Smooth muscle cell of the brain vasculature (primary cell): ENCODE measurements at regions not wholly inside any gene's neighbourhood (a gene's known extent, or its start where the extent isn't known, plus 50 kb on each side); places are given as distances from the start of the nearest gene placed in this dataset.

ENCODE experiments used
- DNase-seq: peaks from one replicate; pipeline ENCODE4 v3.0.0-alpha.2; 2012; ENCODE audit warnings: low read depth, low spot score

DNA sequence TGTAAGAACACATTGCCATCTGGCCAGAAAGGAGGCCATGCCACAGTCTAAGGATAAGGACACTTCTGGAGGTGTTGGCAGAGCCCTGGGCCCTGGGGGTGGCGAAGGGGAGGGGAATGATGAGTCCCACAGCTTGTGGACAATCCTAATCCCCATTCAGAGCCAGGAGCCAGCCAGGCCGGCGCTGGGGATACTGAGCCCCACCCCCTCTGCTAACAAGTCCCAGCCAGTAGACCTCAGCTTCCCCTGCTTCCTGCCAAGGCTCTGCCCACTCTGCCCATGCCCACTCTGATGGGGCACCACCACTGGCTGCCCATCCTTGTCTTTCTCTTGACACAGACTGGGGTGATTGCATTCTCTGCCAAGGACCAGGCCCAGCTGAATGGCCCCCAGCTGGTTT is 71.9 kb downstream of the NAV1 start:
- DNase-seq: no peak

DNA sequence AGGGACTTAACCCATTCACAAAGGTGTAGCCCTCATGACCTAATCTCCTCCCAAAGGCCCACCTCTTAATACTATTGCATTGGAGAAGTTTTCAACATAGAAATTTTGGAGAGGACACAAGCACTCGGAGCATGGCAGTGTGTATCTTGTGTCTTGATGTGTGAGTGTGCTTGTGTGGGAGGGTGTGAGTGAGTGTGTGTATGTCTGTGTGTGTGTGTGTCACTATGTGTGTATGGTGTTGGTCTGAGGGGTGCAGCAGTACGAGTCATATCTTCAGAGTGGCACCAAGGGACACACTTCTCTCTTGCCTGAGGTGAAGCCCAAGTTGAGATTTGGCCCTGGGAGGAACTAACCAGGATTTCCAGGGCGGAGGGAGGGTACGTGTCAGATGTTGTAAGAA is 73.7 kb downstream of the NAV1 start:
- DNase-seq: no peak

DNA sequence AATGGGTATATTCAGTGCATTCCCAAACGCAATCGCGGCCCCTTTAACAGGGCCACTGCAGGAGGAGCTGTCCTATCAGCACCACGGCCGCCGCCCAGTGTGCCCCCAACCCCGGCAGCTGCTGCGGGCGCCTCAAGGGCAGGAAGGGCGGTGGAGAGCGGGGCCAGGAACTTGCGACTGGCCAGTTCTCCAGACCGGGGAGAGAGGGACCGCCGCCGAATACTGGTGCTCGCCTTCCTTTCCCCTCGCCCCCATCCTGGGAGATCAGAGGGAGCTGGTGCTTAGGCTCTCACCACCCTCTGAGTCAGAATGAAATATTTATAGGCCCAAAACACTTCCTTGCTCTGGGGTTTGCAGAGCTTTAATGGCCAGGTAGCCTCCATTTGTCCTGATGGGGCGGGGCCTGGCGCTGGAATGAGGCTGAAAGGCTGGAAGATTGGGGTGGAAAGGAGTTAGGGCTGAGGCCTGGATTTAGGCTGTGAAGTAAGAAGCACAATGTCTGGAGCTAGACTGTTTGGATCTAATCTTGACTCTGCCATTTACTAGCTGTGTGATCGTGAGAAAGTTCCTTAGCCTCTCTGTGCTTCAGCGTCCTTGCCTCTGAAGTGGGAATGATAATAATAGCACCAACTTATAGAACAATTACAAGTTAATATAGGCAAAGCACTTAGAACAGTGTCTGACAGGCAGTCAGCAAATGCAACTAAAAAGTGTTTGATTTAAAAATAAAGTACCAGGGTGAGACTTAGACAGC is 75.5 kb downstream of the NAV1 start:
- no peak for DNase-seq

DNA sequence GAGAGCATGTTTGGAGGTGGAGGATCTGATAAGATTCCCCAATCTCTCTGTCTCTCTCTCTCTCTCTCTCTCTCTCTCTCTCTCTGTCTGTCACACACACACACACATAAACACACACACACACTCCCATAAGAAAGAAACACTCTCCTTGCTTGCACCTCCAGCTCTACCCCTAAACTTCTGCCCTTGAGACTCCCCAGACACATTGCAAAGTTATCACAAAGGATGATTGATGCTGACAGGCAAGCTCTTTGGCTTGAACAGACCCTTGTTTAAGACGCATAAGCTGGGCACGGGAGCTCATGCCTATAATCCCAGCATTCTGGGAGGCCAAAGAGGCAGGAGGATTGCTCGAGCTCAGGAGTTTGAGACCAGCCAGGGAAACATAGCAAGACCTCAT is 78.2 kb downstream of the NAV1 start:
- no peak for DNase-seq

DNA sequence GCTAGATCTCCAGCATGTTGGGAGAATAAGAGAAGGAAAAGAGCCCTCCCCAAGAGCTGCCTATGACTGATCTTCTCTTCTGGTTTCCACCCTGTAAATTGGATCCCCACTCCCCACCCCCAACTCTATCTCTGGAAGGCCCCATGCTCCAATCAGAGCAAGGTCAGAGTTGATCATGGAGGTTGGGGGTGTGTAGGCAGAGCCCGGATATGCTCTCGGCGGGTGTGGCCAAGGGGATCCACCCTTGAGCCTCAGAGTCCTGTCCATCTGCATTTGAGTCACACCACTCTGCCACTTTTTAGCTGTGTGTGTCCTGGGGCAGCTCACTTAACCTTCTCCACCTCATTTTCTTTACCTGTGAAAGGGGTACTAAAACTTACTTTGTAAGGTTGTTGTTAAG is 79.5 kb downstream of the NAV1 start:
- no peak for DNase-seq

DNA sequence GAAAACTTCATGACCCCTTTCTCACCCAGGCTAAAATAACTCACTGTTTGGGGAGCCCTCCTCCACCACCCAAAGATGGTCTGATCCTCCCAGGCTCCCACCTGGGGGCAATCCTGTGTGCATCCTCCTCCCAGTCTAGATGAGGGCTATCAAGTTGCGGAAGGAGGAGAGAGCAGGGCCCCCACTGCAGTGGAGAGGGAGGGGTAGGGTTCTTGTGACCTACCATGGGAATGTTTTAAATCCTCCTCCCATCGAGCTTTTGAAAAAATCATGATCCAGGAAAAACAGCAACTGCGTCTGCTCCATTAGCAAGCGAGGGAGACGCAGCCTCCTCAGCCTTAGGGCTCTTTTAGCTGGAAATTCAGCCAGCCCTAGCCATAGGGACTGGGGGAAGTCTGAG is 80.0 kb downstream of the NAV1 start:
- no peak for DNase-seq

DNA sequence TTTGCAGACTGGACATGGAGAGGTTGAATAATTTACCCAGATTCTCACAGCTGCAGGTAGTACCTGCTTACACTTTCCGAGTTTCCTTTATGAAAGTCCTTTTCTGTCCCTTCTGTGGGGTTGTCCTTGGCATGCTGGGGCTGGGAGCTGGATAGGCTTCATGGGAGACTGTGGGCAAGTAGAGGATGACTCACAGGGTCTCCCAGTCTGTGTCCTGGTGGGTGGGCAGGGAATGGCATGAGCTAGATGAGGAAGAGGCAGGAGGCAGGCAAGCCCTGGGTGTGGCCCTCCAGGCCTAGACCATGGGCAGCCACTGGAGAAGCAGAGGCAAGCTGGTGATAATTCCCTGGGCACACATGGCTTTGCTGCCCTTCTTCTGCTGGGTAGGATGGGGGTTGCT is 80.6 kb downstream of the NAV1 start:
- DNase-seq: no peak

DNA sequence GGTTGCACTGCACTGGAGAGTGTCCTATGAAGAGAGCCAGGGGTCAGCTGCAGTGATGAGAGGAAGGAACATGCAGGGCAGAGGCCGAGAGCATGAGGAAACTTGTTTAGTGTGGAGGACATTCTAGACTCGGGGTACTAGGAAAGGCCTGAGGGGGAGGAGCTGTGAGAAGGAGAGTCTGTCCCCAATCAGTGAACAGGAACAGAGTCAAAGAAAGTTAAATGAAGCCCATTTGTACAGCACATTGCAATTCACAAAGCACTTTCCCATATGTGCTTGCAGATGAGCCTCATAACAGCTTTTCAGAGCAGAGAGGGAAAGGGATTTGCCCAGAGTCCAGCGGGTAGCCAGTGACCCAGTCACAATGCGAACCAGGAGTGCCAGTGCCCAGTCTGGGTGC is 83.4 kb downstream of the NAV1 start:
- no peak for DNase-seq

DNA sequence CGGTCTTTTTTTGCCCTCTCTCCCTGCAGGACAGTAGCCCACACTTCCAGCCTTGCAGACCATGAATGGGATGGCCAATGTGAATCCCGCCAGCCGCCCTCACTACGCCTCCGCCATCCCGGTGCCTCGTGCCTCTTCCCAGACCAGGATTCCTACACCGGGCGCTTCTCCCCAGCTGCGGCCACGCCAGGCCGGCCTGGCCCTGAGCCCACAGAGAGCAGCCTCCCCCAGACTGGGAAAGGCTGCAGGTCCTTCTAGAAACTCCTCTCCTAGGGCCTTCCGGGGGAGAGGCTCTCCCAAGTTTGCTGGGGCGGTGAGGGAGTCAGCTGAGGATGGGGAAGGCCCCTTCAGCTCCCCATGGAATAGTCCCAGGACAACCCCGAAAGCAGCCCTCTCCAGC is 83.9 kb downstream of the NAV1 start:
- DNase-seq: no peak

DNA sequence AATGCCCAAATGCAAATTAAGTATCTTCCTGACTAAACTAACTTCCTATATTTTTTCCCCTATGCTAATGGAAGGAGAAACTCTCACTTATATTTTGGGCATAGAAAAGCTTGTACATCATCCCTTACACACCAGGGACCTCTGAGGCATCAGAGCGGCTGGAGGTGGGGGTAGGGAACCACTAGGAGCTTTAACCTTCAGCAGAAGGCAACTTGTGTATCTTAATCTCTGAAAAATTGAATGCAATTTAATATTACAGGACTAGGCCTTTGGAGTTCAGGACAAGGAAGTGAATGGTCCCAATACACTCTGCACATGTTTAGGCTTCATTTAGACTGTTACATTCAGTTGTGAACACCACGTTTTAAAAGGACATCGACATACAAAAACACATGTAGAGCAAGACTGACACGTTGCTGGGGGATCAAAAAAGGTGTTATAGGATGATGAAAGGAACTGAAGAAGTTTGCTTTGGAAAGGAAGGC is 85.9 kb downstream of the NAV1 start:
- DNase-seq: no peak

DNA sequence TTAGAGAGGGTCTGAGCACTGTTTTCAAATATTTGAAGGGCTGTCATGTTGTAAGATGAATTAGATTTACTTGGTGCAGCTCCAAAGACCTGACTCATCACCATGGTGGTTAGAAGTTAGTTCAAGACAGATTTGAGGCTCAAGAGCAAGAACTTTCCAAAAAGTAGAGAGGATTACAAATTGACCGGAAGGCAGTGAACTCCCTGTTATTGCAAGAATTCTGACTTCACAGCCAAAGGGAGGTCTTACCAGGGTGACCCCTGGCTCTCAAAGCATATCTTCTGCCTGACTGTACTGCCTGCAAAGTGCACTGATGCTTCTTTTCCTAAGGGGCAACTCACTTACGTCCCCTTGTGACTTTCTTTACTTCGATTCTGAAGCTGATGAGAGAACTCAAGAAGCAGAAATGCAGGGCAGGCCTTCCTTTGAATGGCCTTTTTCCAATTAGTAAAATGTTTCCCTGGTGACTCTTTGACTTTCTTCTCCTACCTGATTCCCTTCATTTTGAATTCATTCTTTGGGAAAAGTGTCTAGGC is 86.4 kb downstream of the NAV1 start:
- DNase-seq: no peak

DNA sequence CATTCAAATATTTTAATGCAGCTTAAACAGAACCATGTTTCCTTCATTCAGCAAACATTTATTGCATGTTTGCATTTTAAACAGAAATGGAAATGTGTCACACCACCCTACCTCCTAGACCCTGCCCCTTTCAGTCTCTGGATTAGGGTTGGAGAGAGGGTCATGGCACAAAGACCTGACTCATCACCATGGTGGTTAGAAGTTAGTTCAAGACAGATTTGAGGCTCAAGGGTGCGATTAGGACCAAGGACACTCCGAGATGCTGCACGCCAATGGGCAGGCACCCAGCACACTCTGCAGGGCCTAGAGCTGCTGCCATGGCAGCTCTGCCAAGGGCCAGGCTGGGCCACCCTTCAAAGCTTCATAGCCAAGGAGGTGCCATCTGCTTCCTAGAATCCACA is 86.9 kb downstream of the NAV1 start:
- DNase-seq: no peak

DNA sequence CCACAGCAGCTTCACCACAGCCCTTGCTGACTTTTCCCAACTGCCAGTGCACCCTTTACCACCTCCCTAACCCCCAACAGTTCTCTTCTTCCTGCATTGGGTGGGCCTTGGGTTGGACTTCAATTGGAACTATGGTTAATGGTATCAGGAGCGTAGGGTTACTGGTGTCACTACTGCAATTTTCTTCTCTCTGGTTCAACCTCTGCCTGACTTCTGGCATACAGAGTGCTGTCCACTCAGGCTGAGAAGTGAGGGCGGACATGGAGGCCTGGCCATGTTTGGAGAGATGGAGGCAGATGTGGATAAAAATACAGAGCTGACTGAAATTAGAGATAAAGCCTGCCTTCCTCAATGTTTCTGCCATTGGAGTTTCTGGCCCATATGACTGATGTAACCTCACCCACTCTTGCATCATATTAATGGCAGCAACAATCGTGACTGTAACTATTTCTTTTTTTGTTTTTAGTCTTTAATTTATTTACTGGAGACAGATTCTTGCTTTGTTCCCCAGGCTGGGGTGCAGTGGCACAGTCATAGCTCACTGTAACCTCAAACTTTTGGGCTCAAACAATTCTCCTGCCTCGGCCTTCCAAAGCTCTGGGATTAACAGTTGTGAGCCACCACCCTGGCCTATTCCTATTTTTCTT is 87.8 kb downstream of the NAV1 start:
- no peak for DNase-seq

DNA sequence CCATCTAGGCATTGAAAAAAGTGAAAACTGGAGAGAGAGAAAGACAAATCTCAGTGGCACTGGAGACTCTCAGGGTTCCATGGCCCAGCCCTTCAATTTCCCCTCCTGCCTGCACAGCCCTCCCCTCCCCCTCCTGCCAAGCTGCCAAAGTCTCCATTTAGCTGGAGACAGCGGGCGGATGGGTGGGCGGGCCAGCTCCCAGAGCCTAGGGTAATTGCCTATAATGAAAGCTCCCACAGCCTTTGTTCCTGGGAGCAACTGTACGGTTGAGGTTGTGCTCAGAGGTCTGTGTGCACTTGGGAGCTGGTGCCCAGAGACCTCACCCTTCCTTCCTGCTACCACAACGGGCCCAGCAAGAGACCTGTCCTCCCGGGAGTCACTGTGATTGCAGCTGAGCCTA is 89.6 kb downstream of the NAV1 start:
- DNase-seq: no peak

DNA sequence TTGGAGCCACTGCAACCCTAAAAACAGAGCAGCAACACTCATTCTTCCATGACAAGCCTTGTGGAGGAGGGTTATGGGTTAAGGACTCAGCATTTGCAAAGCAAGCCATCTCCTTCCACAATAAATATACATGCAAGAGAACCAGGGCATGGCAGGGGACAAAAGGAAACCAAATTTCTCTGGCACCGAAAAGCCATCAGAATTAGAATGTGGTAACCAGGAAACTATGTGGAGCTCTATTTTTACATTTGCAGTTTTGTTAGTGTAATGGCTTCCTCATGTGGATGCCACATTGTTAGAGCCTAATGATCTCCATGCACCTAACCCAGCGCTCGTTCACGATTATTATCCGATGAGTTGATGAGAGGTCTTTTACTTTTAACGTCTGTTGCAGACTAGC is 91.7 kb downstream of the NAV1 start:
- DNase-seq: no peak

DNA sequence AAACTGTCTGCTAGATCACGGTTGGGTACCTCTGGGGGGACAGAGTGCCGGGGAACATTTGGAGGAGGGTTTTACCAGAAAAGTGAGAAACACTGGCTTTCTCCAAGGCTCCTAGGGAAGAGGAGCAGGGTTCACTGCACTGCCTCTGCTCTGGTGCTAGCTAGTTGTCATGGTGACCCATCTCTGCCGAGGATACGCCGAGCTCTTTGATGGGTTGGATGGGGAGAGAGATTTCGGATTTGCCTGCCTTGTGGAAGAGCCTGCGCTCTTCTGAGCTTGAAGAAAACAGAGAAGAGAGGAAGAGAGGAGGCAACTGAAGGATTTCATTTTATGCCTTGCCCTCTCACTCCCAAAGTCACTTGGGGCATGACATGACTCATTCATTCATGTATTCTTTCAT is 92.1 kb downstream of the NAV1 start:
- DNase-seq: no peak

DNA sequence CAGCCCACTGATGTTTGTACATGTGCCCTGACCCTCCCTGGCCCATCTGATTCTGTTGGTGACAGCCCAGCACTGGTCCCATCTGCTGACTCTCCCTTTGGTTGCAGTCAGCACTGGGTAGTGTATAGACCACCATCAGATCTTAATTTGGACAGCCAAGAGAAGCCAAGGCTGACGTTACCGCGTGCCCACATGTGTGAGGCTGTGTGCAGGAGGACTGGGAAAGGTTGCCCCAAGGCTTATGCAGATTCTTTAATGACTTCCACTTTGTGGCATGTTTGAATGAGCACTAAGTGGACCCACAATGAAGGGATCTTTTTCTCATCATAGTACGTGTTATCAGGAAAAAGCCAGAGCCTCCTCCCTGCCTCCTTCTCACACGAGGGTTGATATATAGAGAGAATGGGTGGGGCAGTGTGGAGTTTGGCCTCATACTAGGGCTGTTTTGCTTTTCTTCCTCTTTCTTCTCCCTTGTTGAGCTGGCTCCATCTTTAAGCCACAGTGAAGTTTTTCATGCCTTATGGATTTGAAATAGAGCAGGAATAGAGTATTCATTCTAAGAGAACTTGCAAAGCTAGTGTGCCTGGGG is 93.5 kb downstream of the NAV1 start:
- DNase-seq: no peak

DNA sequence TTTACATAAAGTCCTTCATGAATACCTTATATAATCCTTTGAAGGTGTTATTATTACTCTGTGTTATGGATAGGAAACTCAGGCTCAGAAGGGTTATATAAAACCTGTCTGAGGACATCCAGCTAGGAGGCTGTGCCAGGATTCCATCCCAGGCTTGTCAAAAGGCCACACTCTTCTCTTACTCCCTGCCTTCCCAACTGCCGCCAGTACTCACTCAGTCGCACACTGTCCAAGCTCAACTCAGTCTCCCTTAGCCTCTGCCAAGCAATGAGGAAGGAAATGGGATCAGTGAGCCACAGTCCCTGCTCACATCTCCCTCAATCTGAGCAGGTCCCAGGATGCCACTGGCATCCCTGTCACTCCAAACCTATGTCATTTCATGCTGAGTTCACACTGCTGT is 94.4 kb downstream of the NAV1 start:
- DNase-seq: no peak

DNA sequence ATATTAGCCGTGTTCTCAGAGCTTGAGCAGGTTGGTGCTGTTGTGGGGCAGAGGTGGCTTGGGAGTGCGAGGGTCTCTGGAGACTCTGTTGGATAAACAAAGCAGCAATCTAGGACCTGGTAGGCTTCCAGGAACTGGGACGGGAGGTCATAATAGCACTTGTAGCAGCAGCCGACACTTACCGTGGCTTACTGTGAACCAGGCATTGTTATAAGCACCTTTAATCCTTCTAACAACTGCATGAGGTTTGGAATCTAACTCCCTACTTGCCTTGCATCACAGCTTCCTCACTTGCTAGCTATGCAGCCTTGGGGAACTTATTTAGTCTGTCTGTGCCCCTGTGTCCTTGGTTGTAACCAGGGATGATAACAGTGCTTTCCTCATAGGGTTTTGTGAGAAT is 94.9 kb downstream of the NAV1 start:
- DNase-seq: no peak

DNA sequence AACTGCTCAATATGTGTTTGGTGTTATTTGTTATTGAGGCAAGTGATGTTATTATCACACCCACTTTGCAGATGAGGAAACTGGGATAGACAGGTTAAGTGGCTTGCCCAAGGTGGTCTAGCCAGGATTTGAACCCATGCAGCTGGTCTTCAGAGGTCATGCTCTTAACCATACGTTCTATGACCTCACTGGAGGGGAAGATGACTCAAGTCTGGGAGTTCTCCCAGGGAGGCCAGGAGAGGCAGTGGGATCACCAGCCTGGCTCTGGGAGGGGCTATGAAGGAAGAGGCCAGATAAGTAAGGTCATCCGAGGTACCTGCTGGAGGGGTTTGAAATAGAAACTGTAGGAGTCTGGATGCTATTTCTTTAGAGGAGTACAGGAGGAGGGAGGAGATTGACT is 95.3 kb downstream of the NAV1 start:
- no peak for DNase-seq

DNA sequence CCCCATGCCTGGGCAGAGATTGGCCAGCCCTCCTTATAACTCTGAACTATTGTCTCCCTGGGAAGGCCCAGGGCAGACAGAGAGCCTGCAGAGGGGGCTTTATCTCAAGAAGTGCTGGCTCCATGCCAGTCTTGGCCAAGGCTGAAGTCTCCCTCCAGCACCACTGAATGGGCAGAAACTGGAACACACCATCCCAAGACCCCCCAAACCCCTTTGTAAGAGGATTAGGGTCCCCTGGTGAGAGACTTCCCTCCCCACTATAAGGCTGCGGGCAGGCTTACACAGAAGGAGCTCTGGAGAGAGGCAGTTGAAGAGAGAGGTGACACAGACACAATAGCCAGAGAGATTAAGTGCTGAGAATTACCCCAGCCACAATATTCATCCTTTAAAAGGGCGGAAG is 97.2 kb downstream of the NAV1 start:
- no peak for DNase-seq

DNA sequence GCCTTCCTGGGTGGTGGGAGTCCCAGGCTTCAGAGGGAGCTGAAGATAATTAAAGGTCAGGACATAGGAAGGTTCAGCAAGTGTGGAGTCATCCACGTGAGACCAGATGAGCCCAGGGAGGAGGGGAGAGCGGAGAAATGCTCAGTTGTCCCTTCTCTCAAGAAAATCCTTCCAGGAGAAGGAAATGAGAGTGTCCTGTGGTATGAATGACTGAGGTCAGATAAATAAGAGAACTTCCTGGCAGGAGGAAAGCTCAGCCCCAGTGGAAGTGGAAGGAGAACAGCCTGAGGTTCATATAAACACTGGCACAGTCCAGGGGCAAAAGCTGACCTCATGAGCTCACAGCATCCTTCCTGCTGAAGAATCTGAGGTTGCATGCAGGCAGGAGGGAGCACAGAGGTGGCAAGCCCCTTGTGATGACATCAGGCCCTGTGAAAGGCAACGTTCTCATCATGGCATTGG is 97.6 kb downstream of the NAV1 start:
- no peak for DNase-seq
